ENCODE measurements at regions not wholly inside any gene's neighbourhood (a gene's known extent, or its start where the extent isn't known, plus 50 kb on each side); places are given as distances from the start of the nearest gene placed in this dataset.

DNA sequence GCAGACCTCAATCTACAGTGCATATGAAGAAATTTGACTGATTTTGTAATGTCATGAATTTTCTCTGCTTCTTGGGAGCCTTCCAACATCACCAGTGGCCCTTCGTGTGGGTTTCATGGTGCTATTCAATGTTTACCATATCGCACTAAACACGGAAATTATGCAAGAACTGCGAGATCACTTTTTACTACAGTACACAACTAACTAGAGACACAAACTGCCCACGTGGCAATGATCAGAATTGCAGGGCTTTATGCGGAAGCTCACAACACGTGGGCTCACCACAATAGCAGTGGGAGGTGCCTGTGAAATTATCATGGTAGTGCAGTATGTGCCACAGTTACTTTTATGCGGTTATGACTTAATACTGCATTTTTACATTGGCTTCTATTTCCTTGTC is 449.7 kb upstream of the KLF6 start:
- TF ChIP-seq, protein P1, sequence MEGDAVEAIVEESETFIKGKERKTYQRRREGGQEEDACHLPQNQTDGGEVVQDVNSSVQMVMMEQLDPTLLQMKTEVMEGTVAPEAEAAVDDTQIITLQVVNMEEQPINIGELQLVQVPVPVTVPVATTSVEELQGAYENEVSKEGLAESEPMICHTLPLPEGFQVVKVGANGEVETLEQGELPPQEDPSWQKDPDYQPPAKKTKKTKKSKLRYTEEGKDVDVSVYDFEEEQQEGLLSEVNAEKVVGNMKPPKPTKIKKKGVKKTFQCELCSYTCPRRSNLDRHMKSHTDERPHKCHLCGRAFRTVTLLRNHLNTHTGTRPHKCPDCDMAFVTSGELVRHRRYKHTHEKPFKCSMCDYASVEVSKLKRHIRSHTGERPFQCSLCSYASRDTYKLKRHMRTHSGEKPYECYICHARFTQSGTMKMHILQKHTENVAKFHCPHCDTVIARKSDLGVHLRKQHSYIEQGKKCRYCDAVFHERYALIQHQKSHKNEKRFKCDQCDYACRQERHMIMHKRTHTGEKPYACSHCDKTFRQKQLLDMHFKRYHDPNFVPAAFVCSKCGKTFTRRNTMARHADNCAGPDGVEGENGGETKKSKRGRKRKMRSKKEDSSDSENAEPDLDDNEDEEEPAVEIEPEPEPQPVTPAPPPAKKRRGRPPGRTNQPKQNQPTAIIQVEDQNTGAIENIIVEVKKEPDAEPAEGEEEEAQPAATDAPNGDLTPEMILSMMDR (IDR thresholded peaks at IDR 0.05; ENCODE audit: insufficient read depth, low read length, missing control alignments) = no peak
- DNase-seq (ENCODE audit: low read depth, low spot score) = no peak
- H3K4me3 ChIP-seq (ENCODE audit: low read depth, low read length) = no peak overlapping the region
- POLR2A ChIA-PET = no interaction called here
- CTCF ChIA-PET = no interaction called here

DNA sequence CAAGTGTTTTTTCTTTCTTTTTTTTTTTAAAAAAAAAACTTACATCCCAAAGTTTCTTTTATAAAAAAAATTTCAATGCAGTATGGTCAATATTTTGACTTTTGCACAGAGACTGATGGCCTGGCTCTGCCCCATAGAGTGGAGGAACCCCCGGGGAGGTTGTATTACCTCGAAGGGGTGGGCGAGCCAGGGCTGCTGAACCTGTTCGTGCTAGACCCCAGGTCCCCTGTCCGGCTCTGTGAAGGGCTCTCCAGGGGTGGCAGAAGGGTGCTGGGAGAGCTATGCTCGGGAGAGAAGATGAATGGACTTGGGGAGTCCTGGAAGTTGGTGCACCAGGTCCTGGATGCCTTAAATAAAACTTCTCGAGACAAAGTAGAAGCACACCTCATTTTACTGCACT is 446.4 kb upstream of the KLF6 start:
- TF ChIP-seq, protein P1 (IDR thresholded peaks at IDR 0.05; ENCODE audit: insufficient read depth, low read length, missing control alignments) = no peak
- ChIA-PET CTCF (no interaction called here), POLR2A (no interaction called here)
- no peak for DNase-seq (ENCODE audit: low read depth, low spot score)
- H3K4me3 ChIP-seq (ENCODE audit: low read depth, low read length) = no peak overlapping the region

DNA sequence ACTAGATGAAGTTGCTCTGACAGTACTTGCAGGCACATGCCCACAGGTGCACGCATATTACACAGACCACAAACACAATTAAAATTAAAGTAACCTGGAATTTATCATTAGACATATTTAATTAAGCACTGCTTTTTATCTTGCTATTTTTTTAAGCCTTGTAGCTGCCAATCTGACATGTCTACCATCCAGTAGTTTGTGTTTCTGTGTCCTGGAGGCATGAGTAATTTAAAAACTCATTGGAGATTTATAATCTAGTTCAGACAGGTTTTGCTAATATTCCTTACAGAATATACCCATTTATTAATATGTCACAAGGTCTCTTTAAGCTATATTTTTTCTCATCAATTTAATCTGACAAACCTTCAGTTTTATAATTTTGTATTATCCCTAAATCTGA is 445.0 kb upstream of the KLF6 start:
- POLR2A ChIA-PET = no interaction called here
- TF ChIP-seq, protein P1 (IDR thresholded peaks at IDR 0.05; ENCODE audit: insufficient read depth, low read length, missing control alignments) = no peak
- no peak for DNase-seq (ENCODE audit: low read depth, low spot score)
- CTCF ChIA-PET = no interaction called here
- no peak overlapping the region for H3K4me3 ChIP-seq (ENCODE audit: low read depth, low read length)

DNA sequence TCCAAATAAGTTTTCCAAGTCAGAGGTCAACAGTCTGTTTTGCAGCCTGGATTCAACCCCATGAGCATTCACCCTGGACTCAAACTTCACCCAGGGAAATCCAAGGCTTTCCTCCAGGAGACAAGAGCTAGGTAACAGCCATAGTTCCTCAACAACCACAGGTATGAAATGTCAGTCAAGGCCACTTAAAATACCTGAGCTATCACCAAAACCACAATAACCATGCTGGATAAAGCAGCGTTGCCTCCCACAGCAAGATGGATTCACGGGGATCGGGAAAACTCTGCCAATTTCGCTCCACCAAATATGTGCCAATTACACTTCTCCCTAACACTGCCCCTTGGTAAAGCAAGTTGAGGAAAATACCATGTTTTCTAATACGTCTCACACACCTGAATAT is 444.1 kb upstream of the KLF6 start:
- no peak overlapping the region for H3K4me3 ChIP-seq (ENCODE audit: low read depth, low read length)
- no peak for DNase-seq (ENCODE audit: low read depth, low spot score)
- TF ChIP-seq, protein P1 (IDR thresholded peaks at IDR 0.05; ENCODE audit: insufficient read depth, low read length, missing control alignments) = no peak
- ChIA-PET CTCF (interaction anchor here (0.7 kb wide), 1 partner anchor 72 kb away, joined by 3 read pairs; no protein-coding TSS in a partner anchor), POLR2A (no interaction called here)

DNA sequence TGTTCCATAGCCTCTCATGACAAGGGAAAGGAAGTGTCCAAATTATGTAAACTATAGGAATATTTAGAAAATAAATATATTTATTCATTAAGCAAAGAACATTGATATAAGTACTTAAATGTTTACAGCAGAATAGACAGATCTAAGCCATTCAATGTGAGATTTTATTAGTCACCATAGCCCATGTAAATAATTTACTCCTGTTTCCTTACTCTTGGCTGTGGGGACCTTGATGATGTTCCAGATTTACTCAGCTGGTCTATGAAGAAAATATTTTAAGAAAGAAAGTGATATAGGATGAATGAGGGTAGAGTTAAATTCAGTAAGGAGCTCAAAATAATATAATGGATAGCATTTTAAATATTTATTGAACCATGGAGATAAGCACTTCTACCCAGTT is 442.6 kb upstream of the KLF6 start:
- ChIA-PET POLR2A (no interaction called here), CTCF (no interaction called here)
- no peak for DNase-seq (ENCODE audit: low read depth, low spot score)
- H3K4me3 ChIP-seq (ENCODE audit: low read depth, low read length) = no peak overlapping the region
- TF ChIP-seq, protein P1 (IDR thresholded peaks at IDR 0.05; ENCODE audit: insufficient read depth, low read length, missing control alignments) = no peak

DNA sequence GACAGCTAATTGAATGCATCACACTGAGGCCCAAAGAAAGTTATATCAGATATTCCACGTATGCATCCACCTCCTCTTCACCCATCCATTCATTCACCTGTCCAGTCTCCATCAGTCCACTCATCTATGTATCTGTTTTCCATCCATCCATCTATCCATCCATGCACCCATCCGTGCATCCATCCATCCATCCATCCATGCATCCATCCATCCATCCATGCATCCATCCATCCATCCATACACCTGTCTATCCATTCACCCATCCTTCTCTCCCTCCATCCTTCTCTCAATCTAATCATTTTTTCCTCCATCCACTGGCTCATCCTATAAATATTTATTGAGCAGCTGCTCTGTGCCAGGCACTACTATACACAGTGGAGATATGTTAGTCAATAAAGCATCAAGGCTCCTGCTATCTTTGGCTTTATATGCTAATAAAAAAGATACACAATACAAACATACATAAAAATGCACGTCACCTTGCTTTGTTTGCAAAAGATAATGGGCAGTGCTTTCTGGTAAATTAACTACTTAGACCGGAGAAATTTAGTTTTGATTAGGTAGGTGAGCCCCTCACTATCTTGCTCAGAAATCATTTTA is 442.0 kb upstream of the KLF6 start:
- CTCF ChIA-PET = no interaction called here
- POLR2A ChIA-PET = no interaction called here
- no peak for DNase-seq (ENCODE audit: low read depth, low spot score)
- no peak overlapping the region for H3K4me3 ChIP-seq (ENCODE audit: low read depth, low read length)
- TF ChIP-seq, protein P1 (IDR thresholded peaks at IDR 0.05; ENCODE audit: insufficient read depth, low read length, missing control alignments) = no peak

Data from AG04449 (cell line).